ENCODE measurements at regions not wholly inside any gene's neighbourhood (a gene's known extent, or its start where the extent isn't known, plus 50 kb on each side); places are given as distances from the start of the nearest gene placed in this dataset.

DNA sequence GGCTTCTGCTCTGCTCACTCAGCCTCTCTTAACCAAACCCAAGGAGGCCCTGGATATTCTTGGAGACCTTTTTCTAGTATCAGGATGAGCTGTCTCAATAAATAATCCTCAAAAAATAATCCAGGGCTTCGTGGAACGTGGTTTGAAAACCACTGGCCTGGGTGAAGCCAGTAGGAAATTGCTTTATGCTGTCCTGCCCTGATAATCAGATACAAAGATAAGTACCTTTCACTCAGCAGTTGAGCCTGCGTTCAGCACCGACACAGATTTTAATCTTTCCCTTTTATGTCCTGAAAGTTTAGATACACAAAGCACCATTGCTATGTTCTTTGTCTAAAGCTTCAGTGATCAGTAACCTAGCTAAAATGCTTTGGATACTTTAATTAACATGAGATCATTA, 460.0 kb downstream of the RFC3 start:
- TF ChIP-seq, protein P1, sequence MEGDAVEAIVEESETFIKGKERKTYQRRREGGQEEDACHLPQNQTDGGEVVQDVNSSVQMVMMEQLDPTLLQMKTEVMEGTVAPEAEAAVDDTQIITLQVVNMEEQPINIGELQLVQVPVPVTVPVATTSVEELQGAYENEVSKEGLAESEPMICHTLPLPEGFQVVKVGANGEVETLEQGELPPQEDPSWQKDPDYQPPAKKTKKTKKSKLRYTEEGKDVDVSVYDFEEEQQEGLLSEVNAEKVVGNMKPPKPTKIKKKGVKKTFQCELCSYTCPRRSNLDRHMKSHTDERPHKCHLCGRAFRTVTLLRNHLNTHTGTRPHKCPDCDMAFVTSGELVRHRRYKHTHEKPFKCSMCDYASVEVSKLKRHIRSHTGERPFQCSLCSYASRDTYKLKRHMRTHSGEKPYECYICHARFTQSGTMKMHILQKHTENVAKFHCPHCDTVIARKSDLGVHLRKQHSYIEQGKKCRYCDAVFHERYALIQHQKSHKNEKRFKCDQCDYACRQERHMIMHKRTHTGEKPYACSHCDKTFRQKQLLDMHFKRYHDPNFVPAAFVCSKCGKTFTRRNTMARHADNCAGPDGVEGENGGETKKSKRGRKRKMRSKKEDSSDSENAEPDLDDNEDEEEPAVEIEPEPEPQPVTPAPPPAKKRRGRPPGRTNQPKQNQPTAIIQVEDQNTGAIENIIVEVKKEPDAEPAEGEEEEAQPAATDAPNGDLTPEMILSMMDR (IDR thresholded peaks at IDR 0.05; ENCODE audit: low read depth, low read length) = no peak
- H3K4me3 ChIP-seq (ENCODE audit: low read depth, low read length) = no peak overlapping the region

DNA sequence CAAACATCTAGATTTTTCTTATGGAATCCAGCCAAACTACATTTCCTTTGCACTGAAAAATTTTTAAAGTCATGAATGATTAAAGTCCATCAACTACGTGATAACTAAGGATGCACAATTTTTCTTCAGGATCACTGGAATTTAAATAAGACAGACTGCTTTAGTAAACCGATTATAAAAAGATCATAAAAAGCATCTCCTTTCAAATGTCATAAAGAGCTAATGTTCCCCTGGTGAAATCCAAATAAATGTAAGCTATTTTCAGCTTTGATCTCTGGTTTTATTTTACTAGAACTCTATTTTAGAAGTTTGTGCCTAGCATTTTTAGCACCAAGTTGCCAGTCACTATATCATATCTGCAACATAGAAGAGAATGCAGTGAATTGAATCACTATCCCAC, 460.8 kb downstream of the RFC3 start:
- TF ChIP-seq, protein P1 (IDR thresholded peaks at IDR 0.05; ENCODE audit: low read depth, low read length) = no peak

DNA sequence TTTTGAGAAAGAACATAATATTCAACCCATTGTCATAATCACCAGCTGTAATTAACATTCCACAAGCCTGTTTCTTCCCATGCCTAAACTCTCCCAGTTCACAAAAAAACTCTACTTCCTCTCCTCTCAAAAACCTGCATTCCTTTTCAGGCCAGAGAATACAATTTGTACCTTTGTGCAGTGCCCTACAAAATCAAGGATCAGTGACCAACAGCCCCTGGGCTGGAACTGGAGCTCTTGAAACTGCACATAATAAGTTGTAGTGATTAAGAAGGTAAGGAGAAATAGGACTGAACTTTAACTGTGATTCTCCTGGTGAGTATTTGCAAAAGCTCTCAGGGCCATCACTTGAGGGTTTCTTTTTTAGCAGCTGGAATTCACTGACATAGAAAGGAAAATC, 472.7 kb downstream of the RFC3 start:
- TF ChIP-seq, protein P1 (IDR thresholded peaks at IDR 0.05; ENCODE audit: low read depth, low read length) = no peak
- H3K4me3 ChIP-seq (ENCODE audit: low read depth, low read length) = no peak overlapping the region

More for the DNA sequence above, 460.8 kb downstream of the RFC3 start:
- no peak overlapping the region for H3K4me3 ChIP-seq (ENCODE audit: low read depth, low read length)

DNA sequence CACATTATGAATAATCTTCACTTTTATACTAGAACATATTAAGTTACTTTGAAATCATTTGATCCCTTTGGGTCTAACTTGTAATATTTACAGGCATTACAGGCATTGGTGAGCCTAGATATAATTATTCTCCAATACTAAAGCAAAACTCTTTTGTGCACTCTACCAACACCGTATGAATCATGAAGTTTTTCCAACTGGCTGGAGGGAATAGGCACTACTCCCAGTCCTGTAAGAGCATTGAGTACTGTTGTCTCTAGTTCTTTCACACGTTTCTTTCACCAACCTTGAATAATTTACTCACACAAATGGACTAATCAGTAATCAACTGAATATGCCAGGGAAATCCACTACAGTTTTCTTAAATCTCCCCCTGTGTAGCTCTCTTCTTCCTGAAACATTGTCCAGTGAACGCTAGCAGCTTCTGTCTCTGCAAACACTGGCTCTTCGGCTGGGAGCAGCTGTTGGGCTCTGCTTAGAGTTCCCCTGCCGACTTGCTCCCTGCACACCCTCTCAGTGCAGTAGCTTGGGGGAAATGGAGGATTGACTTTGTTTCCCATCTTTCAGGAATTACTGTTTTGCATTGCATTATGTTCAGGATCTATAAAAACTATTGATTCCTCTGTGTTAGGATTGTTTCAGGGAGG, 476.7 kb downstream of the RFC3 start:
- no peak overlapping the region for H3K4me3 ChIP-seq (ENCODE audit: low read depth, low read length)
- TF ChIP-seq, protein P1 (IDR thresholded peaks at IDR 0.05; ENCODE audit: low read depth, low read length) = no peak

DNA sequence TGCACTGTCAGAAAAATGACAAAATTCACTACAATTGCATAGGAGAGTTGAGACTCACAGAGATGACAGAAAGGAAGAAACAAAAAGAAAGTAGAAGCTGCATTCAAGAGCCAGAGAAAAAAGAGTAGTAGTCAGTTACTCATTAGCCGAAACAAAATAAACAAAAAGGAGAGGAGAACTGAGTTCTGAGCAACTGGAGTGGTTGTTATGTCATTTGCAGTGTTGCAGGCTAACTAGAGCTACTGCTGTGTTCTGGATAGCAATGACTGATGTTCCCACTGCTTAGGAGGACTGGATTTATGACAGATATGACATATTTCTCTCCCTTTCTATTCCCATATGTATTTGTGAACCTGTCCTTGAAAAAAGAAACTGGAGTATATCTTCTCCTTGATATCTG, 482.6 kb downstream of the RFC3 start:
- H3K4me3 ChIP-seq (ENCODE audit: low read depth, low read length) = no peak overlapping the region
- TF ChIP-seq, protein P1 (IDR thresholded peaks at IDR 0.05; ENCODE audit: low read depth, low read length) = no peak

DNA sequence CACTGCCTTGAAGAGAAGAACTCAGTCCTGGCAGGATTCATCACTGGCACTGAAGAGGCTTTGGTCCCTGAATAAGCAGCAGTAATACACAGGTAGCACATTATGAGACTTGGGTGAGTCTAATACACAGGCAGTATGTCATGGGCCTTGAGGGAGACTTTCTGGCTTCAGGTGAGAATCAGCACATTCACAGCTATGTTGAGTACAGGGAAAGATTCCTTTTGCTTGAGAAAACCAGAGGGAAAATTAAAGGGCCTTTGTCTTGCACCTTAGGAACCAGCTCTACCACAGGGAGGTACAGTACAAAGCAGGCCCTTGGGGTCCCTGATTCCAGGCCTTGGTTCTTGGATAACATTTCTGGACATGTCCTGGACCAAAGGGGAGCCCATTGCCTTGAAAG, 484.6 kb downstream of the RFC3 start:
- no peak overlapping the region for H3K4me3 ChIP-seq (ENCODE audit: low read depth, low read length)
- TF ChIP-seq, protein P1 (IDR thresholded peaks at IDR 0.05; ENCODE audit: low read depth, low read length) = no peak

DNA sequence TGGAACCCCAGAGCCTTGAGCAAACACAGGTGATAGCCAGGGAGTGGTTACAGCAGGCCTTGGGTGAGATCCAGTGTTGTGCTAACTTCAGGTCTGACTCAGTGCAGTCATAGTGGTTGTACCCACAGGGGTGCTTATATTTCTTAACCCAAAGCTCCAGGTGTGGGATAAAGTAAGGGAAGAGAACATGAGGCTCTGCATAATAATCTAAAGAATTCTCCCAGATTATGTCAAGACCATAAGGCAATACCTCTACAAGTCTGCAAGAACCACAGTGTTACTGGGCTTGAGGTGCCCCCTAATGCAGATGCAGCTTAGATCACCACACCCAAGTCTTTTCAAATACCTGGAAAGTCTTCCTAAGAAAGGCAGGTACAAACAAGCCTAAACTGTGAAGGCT, 485.4 kb downstream of the RFC3 start:
- TF ChIP-seq, protein P1 (IDR thresholded peaks at IDR 0.05; ENCODE audit: low read depth, low read length) = no peak
- no peak overlapping the region for H3K4me3 ChIP-seq (ENCODE audit: low read depth, low read length)

All from WI38 (cell line).